Astrocyte (in vitro differentiated cells and primary cell): ENCODE measurements at regions not wholly inside any gene's neighbourhood (a gene's known extent, or its start where the extent isn't known, plus 50 kb on each side); places are given as distances from the start of the nearest gene placed in this dataset.

Experiments
- DNase-seq: peaks from one replicate; pipeline ENCODE4 v3.0.0-alpha.2; 2010; ENCODE audit warnings: low read depth
- FAIRE-seq: peaks from 2 replicates; lab custom pipeline; 2011; peaks lifted over from hg19 to GRCh38; lab: Jason Lieb, UNC
- H2AFZ ChIP-seq: 2 replicates; pipeline ENCODE4 v1.6.0; 2012; ENCODE audit warnings: low read depth, low read length, inconsistent platforms
- H3K27ac ChIP-seq: 2 replicates; pipeline ENCODE4 v1.5.1; 2011; ENCODE audit warnings: low read depth, low read length, inconsistent platforms
- H3K27me3 ChIP-seq: 2 replicates; pipeline ENCODE4 v1.6.0; 2011; ENCODE audit warnings: low read length, inconsistent platforms; ENCODE audit not compliant: insufficient read depth
- H3K36me3 ChIP-seq: 2 replicates; pipeline ENCODE4 v1.5.1; 2011; ENCODE audit warnings: low read length, inconsistent platforms; ENCODE audit not compliant: insufficient read depth
- H3K4me1 ChIP-seq: 2 replicates; pipeline ENCODE4 v1.5.1; 2011; ENCODE audit warnings: low read length, inconsistent platforms; ENCODE audit not compliant: insufficient read depth
- H3K4me2 ChIP-seq: 2 replicates; pipeline ENCODE4 v1.6.0; 2012; ENCODE audit warnings: low read length, inconsistent platforms
- H3K4me3 ChIP-seq: 2 replicates; pipeline ENCODE4 v1.5.1; 2011; ENCODE audit warnings: low read depth, mild to moderate bottlenecking, low read length, inconsistent platforms; ENCODE audit not compliant: insufficient read depth
- H3K79me2 ChIP-seq: 2 replicates; pipeline ENCODE4 v1.6.0; 2012; ENCODE audit warnings: mild to moderate bottlenecking, low read length, inconsistent platforms; ENCODE audit not compliant: insufficient read depth
- H3K9ac ChIP-seq: 2 replicates; pipeline ENCODE4 v1.6.0; 2012; ENCODE audit warnings: mild to moderate bottlenecking, low read length, inconsistent platforms
- H3K9me3 ChIP-seq: 2 replicates; pipeline ENCODE4 v1.5.1; 2012; ENCODE audit warnings: low read depth, mild to moderate bottlenecking, low read length, inconsistent platforms; ENCODE audit not compliant: insufficient read depth
- H4K20me1 ChIP-seq: 2 replicates; pipeline ENCODE4 v1.6.0; 2012; ENCODE audit warnings: low read length, inconsistent platforms; ENCODE audit not compliant: insufficient read depth
- H3K27ac Mint-ChIP-seq: one replicate; pipeline ENCODE4 v1.8.0; 2021; ENCODE audit warnings: mild to moderate bottlenecking, mixed read lengths; ENCODE audit not compliant: unreplicated experiment
- H3K27me3 Mint-ChIP-seq: one replicate; pipeline ENCODE4 v1.8.0; 2021; ENCODE audit warnings: low read depth, mixed read lengths; ENCODE audit not compliant: unreplicated experiment
- H3K36me3 Mint-ChIP-seq: one replicate; pipeline ENCODE4 v1.8.0; 2021; ENCODE audit warnings: low read depth, mixed read lengths; ENCODE audit not compliant: unreplicated experiment
- H3K4me1 Mint-ChIP-seq: one replicate; pipeline ENCODE4 v1.8.0; 2021; ENCODE audit warnings: low read depth, mixed read lengths; ENCODE audit not compliant: unreplicated experiment
- H3K4me3 Mint-ChIP-seq: one replicate; pipeline ENCODE4 v1.8.0; 2021; ENCODE audit warnings: mild to moderate bottlenecking, moderate library complexity, mixed read lengths; ENCODE audit not compliant: unreplicated experiment
- H3K9me3 Mint-ChIP-seq: one replicate; pipeline ENCODE4 v1.8.0; 2021; ENCODE audit warnings: mild to moderate bottlenecking, mixed read lengths; ENCODE audit not compliant: unreplicated experiment
- CTCF ChIP-seq: IDR thresholded peaks from 2 replicates; pipeline ENCODE4 v1.5.1; 2011; ENCODE audit warnings: low read depth, mild to moderate bottlenecking, inconsistent platforms, low read length, moderate library complexity; ENCODE audit not compliant: insufficient read depth
- EZH2 ChIP-seq: IDR thresholded peaks from 2 replicates; pipeline ENCODE4 v1.6.1; 2012; ENCODE audit warnings: mild to moderate bottlenecking, low read length, inconsistent platforms; ENCODE audit not compliant: insufficient read depth

- H3K27ac Mint-ChIP-seq: no peak overlapping the region
- H2AFZ ChIP-seq: no peak overlapping the region
- H3K4me1 Mint-ChIP-seq: peaks cover 15% of the 10 kb centered on the region
These were observed 88.0 kb upstream of the ZMIZ1 start for GRCh38 chr10:78980815-78981214.

GRCh38 chr10:78981257-78981969 is 87.4 kb upstream of the ZMIZ1 start:
- peaks cover 13% of the 10 kb centered on the region for H3K4me1 Mint-ChIP-seq

More at GRCh38 chr10:78980815-78981214, 88.0 kb upstream of the ZMIZ1 start:
- no peaks in the 10 kb centered on the region for H3K36me3 ChIP-seq
- H3K27me3 ChIP-seq: peaks cover 10% of the 10 kb centered on the region
- Mint-ChIP-seq H3K36me3 (no peaks in the 10 kb centered on the region), H3K4me3 (no peak overlapping the region), H3K27me3 (peaks cover 38% of the 10 kb centered on the region), H3K9me3 (peaks cover 4% of the 10 kb centered on the region)
- H3K79me2 ChIP-seq: no peaks in the 10 kb centered on the region
- no peaks in the 10 kb centered on the region for H3K9me3 ChIP-seq
- TF ChIP-seq CTCF (no peak), EZH2 (no peak)
- no peaks in the 10 kb centered on the region for H4K20me1 ChIP-seq
- H3K4me1 ChIP-seq: peaks cover 24% of the 10 kb centered on the region
- FAIRE-seq (no peak), DNase-seq (no peak)
- no peak overlapping the region for H3K27ac ChIP-seq
- no peak overlapping the region for H3K9ac ChIP-seq
- no peak overlapping the region for H3K4me2 ChIP-seq
- no peak overlapping the region for H3K4me3 ChIP-seq

More at GRCh38 chr10:78981257-78981969, 87.4 kb upstream of the ZMIZ1 start:
- Histone ChIP-seq H3K27ac (no peak overlapping the region), H3K36me3 (no peaks in the 10 kb centered on the region), H3K9me3 (no peaks in the 10 kb centered on the region), H3K4me1 (peaks cover 23% of the 10 kb centered on the region), H3K9ac (no peak overlapping the region), H3K4me3 (no peak overlapping the region), H4K20me1 (no peaks in the 10 kb centered on the region), H3K4me2 (no peak overlapping the region), H2AFZ (no peak overlapping the region), H3K27me3 (peaks cover 14% of the 10 kb centered on the region), H3K79me2 (no peaks in the 10 kb centered on the region)
- H3K9me3 Mint-ChIP-seq: peaks cover 3% of the 10 kb centered on the region
- H3K27me3 Mint-ChIP-seq: peaks cover 43% of the 10 kb centered on the region
- DNase-seq (no peak), FAIRE-seq (no peak)
- no peaks in the 10 kb centered on the region for H3K36me3 Mint-ChIP-seq
- H3K4me3 Mint-ChIP-seq: no peak overlapping the region
- H3K27ac Mint-ChIP-seq: no peak overlapping the region
- no peak for TF ChIP-seq CTCF
- no peak for TF ChIP-seq EZH2
